HG02588 (cell line): ENCODE measurements at regions not wholly inside any gene's neighbourhood (a gene's known extent, or its start where the extent isn't known, plus 50 kb on each side); places are given as distances from the start of the nearest gene placed in this dataset.
"Not testable (repeated sequence)": the region's sequence is repeated elsewhere in the genome, so short reads cannot be mapped to it uniquely, and the experiment has no call there.

Experiments
- ATAC-seq: cut with Tn5 transposase; IDR thresholded peaks from one replicate; pipeline ENCODE4 v1.9.1; 2021; ENCODE audit warnings: mild to moderate bottlenecking, moderate library complexity; ENCODE audit not compliant: unreplicated experiment

DNA sequence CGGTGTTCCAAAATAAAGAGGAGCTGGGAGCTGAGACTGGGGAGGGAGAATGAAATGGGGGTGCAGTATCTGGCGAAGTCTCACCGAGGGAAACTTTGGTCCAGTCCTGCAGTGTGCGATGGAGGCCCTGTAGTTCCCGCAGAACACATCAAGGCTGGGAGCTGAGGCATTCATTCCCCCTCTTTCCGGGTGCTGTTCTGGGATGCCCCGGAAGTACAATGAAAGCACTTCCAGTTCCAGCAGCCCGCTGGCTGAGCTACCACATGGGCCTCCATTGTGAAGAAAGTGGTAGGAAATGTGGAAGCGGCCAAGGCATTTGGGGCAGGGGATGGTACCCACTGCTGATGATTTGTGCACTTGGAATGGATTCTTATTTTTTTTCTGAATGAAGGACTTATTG is 560.7 kb downstream of the GLRX3 start:
- no peak for ATAC-seq

DNA sequence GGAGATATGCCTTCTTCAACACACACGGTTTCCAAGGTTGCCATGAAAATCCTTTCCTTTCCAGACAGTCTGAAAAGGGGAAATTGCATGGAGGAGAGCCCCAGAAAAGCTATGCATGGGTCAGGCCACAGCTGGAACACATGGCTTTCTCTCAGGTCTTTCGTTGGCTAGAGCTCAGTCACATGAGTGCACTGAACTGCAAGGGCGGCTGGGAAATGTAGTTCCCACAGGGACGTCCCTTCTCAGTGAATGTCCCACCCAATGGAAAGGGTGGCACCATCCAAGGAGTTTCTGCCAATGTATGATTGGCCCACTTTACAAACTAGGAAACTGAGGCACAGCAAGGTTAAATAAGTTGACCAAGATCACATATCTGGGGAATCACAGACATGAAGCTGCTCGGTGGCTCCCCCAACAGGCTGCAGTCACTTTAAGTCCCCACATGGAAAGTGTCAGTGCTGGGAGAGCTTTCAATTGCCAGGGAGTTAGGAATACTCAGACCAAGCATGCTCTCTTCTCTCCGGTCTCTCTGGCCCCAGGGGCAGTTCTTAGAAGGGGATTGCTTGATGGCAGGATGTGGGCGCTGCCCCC is 571.3 kb downstream of the GLRX3 start:
- ATAC-seq, result no peak

DNA sequence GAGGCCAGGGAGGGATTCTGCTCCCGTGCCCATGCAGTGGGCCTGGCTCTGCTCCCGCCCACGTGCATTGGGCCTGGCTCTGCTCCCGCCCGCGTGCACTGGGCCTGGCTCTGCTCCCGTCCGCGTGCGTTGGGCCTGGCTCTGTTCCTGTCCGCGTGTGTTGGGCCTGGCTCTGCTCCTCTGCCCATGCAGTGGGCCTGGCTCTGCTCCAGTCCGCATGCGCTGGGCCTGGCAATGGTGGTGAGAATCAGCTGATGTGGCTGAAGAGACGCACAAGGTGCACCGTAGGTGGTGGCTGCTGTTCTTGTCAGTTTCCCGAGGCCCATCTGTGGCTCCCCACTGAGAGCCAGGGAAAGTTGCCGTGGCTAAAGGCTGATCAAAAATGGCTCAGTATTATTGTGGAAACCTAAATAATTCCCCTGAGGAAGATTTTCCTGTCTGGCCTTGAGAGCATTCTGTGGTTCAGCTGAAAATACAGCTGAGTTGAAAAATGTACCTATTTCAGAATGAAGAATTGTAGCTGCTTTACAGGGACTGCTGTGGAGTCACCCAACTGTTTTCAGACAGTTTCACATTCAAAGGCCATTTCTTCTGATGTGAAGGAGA is 572.4 kb downstream of the GLRX3 start:
- ATAC-seq, result no peak

DNA sequence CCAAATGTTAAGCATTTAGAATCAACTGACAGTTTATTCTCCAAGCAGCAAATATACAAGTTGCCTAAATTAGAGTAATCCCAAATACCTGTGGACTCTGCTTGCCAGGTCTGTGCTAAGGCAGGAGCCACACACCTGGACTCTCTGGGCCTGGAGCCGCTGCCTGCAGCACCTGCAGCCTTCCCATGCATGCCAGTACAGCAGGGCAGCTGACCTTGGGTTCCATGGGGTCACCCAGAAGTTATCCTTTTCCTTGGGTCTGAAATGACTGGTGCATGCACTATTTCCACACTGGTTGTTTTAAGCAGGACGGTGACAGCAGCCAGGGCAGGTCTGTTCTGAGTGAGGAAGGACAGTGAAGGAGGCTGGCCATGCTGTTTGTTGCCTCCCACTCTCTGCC is 573.2 kb downstream of the GLRX3 start:
- no peak for ATAC-seq

DNA sequence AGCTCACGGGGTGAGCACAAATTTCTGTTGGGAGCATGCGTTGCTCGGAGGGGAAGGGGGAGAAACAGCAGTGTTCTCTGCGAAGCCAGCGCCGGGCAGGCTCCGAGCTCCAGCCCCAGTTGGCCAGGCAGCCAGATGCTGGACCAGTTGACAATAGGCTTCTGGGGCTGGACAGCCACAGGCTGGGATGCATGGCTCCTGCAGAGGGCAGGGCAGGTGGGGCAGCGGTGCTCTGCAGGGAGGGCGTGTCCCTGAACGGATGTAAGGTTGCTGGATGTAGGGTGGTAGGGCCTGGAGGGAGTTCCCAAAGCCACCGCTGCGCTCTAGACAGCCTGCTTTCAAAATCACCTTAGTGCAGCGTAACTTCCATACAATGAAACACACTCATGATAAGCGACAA is 574.9 kb downstream of the GLRX3 start:
- no peak for ATAC-seq

DNA sequence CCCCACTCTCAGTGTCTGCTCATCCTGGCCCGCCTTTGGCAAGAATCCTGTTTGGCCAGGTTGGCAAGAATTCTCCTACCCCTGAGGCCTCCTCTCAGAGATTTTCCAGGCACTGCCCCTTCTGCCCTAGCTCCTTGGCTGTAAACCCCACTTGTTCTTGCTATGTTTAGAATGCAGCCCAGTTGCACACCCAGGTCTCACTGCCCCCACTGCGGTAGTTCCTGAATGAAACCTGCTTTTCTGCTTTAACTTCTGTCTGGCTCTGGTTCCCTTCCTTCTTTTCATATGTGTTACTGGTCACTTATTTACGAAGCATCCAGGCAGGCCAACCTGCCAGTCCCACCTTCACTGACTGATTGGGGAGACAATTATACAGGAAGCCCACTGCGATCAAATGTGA is 576.9 kb downstream of the GLRX3 start:
- no peak for ATAC-seq

DNA sequence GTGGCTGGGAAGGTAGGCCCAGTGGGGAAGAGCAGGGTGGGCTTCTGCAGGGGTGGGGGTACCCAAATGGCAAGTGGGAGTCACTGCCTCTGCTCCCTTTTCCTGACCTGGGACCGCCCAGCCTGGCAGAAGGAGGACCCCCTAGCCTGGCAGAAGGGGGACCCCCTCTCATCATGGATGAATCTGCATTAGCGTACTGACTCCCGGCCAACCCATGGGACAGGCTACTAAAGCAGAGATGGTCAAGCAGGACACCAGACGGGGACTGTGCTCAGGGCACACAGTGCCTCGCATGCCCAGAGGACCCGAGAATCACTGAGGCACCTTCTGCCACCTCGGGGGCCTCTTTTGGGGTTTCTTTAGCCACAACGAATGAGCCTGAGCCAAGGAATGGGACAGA is 577.5 kb downstream of the GLRX3 start:
- no peak for ATAC-seq

DNA sequence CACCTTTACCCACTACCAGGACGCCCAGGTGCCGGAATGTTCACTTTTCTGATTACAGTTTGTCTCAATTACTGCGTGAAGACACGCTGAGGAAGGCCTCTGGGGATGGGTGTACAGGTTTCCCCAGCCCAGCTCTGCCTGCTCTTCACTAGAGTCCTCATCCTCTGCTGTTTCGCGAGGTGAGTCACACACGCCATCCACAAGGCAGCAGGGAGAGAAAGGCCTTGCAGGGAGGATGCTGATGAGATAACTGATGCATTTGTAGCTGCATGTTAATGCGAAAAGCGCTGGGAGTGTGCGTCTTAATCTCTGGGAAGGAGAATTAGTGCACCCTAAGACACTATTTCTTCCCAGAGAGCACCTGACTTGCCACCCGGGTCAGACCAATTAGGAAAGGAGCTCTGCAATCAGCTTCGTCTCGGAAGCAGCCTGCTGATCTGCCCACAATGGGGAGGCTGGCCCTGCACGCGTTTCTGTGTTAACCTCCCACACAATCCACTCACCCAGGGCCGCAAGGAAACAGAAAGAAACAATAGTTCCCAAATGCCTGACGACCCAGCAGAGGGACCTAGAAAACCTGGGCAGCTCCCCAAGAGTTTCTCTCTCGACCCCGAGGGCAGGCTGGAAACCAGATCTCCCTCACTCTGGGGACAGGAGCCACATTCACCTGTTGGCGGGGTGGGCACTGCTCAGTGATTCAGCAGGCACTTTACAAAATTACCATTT is 578.7 kb downstream of the GLRX3 start:
- no peak for ATAC-seq

DNA sequence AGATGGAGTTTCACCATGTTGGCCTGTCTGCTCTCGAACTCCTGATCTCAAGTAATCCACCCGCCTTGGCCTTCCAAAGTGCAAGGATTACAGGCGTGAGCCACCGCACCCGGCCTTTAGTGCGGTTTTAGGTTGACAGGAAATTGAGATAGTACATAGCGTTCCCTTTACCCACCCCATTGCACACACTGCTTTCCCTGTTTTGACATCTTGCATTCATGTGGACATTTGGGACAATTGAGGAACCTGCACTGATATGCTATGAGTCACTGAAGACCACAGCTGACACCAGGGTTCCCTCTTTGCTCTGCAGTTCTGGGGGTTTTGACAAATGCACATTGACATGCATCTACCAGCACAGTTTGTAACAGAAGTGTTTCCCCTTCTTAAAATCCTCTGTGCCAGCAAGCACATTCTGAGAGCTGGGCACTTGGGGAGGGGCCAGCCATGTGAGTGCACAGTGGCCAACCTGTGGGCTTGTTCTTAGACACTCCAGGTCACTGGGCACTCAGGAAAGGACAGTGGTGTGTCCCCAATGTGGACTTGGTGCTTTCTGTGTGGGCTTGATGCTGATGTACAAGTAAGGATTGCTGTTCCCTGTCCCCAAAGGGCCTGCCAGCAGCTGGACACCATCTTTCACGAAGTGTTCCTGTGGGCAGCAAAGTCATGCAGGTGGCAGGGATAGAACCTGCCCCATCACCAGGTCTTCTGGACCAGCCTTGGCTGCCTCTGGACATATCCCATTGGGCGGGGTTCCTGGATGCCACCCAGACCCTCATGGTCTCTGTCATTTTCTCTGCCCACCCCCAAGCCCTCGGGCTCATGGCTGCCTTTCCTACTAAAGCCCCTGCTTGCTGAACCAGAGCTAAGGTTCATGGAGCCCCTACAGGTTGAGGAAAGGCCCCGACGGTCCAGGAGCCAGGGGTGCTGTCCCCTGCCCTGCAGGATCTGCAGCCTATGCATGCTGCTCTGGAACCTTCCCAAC is 579.8 kb downstream of the GLRX3 start:
- no peak for ATAC-seq

DNA sequence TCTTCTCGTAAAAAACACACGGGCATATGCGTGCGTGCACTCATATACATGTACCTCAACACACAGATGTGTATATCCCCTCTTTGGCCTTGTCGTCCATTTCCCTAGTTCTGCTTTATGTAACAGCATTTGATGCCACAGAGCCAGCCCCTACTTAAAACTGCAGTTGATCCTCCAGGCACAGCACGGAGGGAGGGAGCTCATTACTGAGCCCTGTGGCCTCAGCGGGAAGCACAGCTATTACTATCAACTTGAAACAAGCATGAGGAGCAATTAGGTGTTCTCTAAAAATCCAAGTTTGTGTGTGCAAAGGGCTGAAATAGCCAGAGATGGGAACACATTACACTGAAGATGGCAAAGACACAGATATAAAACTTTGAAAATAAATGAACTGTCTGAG is 580.9 kb downstream of the GLRX3 start:
- ATAC-seq, result no peak

DNA sequence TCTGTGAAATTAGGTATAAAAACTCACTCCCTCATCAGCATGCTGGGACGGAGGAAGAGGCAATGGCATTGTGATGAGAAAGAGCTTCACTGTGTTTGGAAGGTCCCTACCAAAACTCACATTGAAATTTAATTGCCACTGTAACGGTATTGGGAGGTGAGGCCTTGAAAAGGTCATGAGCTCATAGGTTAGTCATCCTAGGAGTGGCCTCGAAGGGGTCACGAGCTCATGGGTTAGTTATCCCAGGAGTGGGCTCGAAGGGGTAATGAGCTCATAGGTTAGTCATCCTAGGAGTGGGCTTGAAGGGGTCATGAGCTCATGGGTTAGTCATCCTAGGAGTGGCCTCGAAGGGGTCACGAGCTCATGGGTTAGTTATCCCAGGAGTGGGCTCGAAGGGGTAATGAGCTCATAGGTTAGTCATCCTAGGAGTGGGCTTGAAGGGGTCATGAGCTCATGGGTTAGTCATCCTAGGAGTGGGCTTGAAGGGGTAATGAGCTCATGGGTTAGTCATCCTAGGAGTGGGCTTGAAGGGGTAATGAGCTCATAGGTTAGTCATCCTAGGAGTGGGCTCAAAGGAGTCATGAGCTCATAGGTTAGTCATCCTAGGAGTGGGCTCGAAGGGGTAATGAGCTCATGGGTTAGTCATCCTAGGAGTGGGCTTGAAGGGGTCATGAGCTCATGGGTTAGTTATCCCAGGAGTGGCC is 582.7 kb downstream of the GLRX3 start:
- ATAC-seq, result not testable (repeated sequence)

DNA sequence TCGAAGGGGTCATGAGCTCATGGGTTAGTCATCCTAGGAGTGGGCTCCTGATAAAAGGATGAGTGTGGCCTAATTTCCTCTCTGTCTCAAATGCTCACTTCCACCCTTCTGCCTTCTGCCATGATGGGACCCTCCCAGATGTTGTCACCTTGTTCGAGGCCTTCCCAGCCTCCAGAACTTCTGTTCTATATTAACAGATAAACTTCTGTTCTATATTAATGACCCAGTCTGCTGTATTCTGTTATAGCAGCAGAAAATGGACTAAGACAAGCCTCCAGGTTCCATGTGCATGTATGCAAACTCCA is 583.2 kb downstream of the GLRX3 start:
- no peak for ATAC-seq

DNA sequence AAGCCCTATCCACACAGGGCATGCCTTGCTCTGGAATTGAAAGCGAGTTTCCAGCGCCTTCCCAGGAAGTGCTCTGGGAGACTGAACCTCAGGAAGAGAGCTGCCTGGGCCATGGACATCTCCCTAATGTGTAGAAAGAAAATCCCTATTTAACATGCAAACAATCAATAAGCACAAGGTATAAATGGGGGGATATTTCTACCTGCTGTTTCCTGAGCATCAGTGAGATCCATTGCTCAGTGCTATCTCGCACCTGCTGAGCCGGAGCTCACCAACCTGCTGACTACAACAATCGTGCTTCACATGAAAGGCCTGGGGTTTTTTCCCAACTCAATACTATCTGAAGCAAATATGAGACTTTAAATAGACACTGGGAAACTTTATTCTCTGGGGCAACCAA is 584.0 kb downstream of the GLRX3 start:
- ATAC-seq, result no peak

DNA sequence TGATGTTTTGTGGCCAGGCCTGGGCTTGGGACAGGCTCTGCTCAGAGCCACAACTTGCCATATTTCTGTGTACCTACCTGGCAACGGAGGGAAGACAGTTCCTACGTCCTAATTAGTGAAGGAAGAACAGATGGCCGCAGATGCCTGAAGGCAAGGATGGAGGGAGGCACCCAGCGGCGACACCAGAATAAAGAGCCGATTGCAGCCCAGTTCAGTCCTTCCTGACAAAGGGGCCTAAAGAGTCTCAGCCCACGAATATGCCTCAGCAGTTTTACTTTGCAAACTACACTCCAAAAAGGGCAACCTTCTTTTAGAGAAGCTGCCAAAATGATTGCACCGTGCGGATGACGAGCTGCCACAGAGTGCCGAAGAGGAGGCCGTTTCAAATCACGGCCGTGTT is 585.8 kb downstream of the GLRX3 start:
- no peak for ATAC-seq

DNA sequence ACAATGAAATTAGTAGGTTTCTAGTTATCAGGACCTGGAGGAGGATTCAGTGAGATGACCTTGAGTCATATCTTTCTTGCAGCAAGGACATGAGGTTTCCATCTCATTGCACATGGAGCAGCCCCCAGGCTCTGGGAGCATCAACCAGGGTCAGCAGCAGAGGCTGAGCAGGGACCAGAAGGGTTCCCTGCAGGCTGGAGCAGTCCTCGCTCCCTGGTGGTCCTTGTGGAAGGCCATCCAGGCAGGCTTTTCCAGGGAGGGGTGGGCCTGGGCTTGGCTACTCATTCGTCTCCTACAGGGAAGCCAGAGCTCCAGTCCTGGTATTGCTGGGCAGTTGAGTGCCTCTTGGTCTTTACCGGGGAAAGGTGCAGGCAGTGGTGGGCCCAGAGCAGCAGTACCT is 587.5 kb downstream of the GLRX3 start:
- ATAC-seq, result no peak

DNA sequence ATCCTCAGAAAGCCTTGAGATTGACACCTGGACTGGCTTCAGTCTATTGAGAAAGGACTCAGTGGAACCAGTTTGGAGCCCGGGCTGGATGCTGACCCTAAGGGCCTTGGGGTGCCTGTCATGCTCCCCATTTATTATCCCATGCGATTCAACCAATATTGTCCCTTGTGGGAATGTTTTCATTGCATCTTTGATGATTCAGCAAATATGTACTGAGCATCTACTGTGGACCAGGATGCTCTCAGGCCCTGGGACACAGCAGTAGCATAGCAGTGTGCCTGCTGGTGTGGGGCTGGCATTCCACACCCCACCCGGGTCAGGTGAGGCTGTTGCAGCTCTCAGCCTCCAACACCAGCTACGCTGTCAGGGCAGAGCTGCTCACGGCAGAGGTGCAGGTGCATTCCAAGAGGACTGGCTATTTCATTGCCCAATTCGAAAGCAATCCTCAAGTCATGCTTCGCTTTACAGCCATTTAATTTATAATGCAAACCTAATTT is 586.0 kb downstream of the TCERG1L start:
- no peak for ATAC-seq

DNA sequence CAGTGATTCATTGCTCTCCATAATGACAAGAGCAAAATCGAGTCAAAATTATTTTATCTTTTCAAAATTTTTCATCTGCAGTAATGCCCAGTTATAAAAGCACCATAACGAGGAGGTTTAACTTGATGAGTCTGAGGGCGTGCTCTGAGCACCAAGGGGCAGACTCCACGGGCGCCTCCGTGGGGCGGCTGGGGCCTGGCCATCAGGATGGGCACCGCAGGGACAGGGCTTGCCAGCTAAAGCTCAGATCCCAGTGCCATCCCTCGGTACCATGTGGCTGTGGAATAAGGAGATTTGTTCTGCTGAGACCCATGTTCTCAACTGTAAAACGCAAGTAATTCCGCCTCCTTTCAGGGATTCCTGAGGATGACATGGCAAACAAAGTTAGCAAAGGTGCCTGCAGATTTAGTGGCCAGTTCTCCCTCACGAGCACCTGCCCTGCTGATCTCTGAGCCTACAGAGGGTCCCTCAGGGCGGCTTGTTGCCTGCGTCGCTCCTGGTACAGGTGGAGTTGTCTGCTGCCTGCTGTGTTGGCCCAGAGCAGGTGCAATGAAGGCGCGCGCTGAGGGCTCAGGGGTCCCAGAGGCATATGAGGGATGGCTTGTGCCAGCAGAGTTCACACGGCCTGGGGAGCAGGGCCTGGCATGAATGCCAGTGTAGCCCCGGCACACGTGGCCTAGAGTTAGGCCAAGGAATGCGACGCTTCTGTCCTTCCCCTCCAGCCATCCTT is 584.4 kb downstream of the TCERG1L start:
- ATAC-seq, result no peak

DNA sequence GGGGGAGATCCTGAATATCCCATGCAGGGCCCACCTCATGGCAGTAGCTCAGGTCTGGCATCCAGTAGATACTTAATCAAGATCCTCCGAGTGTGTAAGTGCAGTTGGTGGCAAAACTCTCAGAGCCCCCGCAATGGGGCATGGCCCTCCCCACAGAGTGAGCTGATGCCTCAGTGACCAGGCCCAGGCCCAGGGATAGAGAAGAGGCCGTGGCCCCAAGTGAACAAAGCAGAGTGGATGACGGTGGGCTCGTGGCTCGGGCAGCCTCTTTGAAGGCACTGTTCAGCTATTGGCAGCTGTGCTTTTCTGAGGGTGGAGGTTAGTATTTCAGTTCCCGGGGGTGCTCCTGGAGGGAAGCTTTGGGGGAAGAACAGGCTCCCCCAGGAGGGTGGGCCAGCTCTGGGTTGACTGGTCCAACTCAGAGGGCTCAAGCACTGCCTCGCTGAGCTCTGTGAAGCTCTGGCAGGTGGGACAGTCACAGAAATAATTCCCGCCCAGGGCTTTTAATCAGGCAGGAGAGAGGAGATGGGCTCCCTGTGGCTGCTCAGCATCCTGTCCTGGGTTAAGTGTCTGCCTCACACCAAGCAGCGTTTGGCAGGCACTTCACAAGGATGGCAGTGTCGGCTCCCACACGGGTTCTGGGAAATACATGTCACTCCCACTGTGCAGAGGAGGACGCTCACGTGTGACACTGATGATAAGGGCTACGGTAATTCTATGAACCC is 583.6 kb downstream of the TCERG1L start:
- ATAC-seq, result no peak

DNA sequence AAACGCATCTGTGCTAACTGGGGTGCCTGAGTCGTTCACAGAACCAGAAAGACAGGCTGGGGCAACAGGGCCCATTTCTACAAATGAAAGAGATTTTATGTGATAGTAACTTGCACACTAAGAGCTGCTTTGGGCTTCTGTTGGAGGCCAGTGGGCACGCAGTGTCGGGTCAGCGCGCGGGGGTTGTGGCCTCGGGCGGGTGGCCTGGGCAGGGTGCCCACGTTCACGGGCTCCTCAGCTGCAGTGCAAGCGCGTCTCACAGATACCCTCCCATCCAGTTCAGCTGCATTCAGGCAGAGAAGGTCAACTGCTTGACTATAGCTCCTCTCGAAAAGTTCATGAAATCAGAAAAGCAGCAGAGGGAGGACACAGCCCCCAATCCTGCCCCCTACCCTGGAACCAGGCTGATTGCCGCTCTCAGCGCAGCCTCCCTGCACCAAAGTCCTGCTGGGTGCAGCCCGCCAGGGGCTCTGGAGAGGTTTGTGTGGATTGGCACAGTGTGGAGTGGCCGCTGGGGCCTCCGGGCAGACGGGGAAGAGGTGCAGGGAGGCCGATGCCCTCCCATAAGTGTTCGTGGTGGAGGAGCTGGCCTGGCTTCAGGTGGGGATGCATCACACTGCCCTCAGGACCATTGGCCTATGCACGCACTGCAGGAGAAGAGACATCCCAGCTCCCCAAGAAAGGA is 582.8 kb downstream of the TCERG1L start:
- no peak for ATAC-seq
